Endothelial cell of umbilical vein (primary cell): ENCODE measurements at regions not wholly inside any gene's neighbourhood (a gene's known extent, or its start where the extent isn't known, plus 50 kb on each side); places are given as distances from the start of the nearest gene placed in this dataset.

Experiments
- BruUV-seq: library from RNA; stranded (reverse); fragments of 400-500 nt; replicated peaks from 2 replicates; lab custom pipeline; 2021; lab: Mats Ljungman, UMichigan
- CTCF ChIA-PET: fragments of 300-600, 350-600 bp; sonication (Branson Sonifier 250); formaldehyde crosslinking; loops from one replicate; lab custom pipeline; 2021; ENCODE audit warnings: antibody characterized with exemption, inconsistent platforms; lab: Charles Lee
- POLR2A ChIA-PET: fragments of 300-600, 350-600 bp; sonication (Branson Sonifier 250); formaldehyde crosslinking; loops from one replicate; lab custom pipeline; 2021; ENCODE audit warnings: antibody characterized with exemption, inconsistent platforms; lab: Charles Lee
- DNase-seq: peaks from one replicate; pipeline ENCODE4 v3.0.0-alpha.2; 2011; ENCODE audit warnings: low read depth, low spot score
- FAIRE-seq: peaks from 2 replicates; lab custom pipeline; 2011; peaks lifted over from hg19 to GRCh38; lab: Jason Lieb, UNC
- H2AFZ ChIP-seq: 2 replicates; pipeline ENCODE4 v1.6.0; 2012; ENCODE audit warnings: low read depth, low read length, control low read depth, inconsistent platforms
- H3K27ac ChIP-seq: 2 replicates; pipeline ENCODE4 v1.5.1; 2011; ENCODE audit warnings: low read depth, mild to moderate bottlenecking, control low read depth, low read length, moderate library complexity; ENCODE audit not compliant: insufficient read depth
- H3K27me3 ChIP-seq, 2 experiments: 2 replicates each; pipeline versions ENCODE4 v1.6.0 to v1.6.1; 2011; ENCODE audit warnings: low read length in 2 of 2, mixed read lengths in 1 of 2; ENCODE audit not compliant: control insufficient read depth in 2 of 2, insufficient read depth in 2 of 2
- H3K36me3 ChIP-seq, 2 experiments: 2 replicates in 1 of 2; 3 replicates in 1 of 2; pipeline ENCODE4 v1.5.1; 2011; ENCODE audit warnings: low read length in 2 of 2, mild to moderate bottlenecking in 1 of 2, moderate library complexity in 1 of 2; ENCODE audit not compliant: control insufficient read depth in 2 of 2, insufficient read depth in 2 of 2; ENCODE audit errors: extremely low read depth in 1 of 2
- H3K4me1 ChIP-seq: 3 replicates; pipeline ENCODE4 v1.5.1; 2011; ENCODE audit warnings: mild to moderate bottlenecking, low read length; ENCODE audit not compliant: control insufficient read depth, insufficient read depth; ENCODE audit errors: extremely low read depth
- H3K4me2 ChIP-seq: 2 replicates; pipeline ENCODE4 v1.6.1; 2011; ENCODE audit warnings: low read length, control low read depth, mixed read lengths; ENCODE audit not compliant: insufficient read depth
- H3K4me3 ChIP-seq, 3 experiments: fragments of 200-600 bp in 1 of 3; sonication (generic), shearing (Covaris generic) in 1 of 3; replicated peaks in 1 of 3; 2 replicates each; pipeline ENCODE4 v1.5.1; 2011 to 2016; ENCODE audit warnings: control low read depth in 3 of 3, low read length in 3 of 3, mild to moderate bottlenecking in 2 of 3, inconsistent platforms in 1 of 3, low read depth in 1 of 3, moderate library complexity in 1 of 3; ENCODE audit not compliant: insufficient read depth in 1 of 3
- H3K79me2 ChIP-seq: 2 replicates; pipeline ENCODE4 v1.6.0; 2012; ENCODE audit warnings: low read length, inconsistent platforms; ENCODE audit not compliant: control insufficient read depth, insufficient read depth
- H3K9ac ChIP-seq: replicated peaks from 2 replicates; pipeline ENCODE3; 2011; ENCODE audit warnings: low read length, control low read depth; ENCODE audit not compliant: insufficient read depth; ENCODE audit errors: extremely low read depth
- H3K9me1 ChIP-seq: replicated peaks from 3 replicates; pipeline ENCODE4 v1.6.0; 2011; ENCODE audit warnings: mild to moderate bottlenecking, low read length; ENCODE audit not compliant: control insufficient read depth, insufficient read depth; ENCODE audit errors: extremely low read depth
- H3K9me3 ChIP-seq: replicated peaks from 2 replicates; pipeline ENCODE4 v1.5.1; 2012; ENCODE audit warnings: low read length, inconsistent platforms; ENCODE audit not compliant: control insufficient read depth, insufficient read depth
- H4K20me1 ChIP-seq: replicated peaks from 2 replicates; pipeline ENCODE3; 2011; ENCODE audit warnings: mild to moderate bottlenecking, low read length; ENCODE audit not compliant: control insufficient read depth, insufficient read depth; ENCODE audit errors: extremely low read depth
- CTCF ChIP-seq, 2 donors: IDR thresholded peaks; 1 replicate in 1 of 2; 2 replicates in 1 of 2; pipeline ENCODE4 v1.5.1; 2011; ENCODE audit warnings: low read length in 2 of 2, mild to moderate bottlenecking in 2 of 2, moderate library complexity in 2 of 2, control low read depth in 1 of 2, inconsistent platforms in 1 of 2, low read depth in 1 of 2; ENCODE audit not compliant: insufficient read depth in 1 of 2; ENCODE audit errors: extremely low read depth in 1 of 2
- EZH2 ChIP-seq: IDR thresholded peaks from 2 replicates; pipeline ENCODE4 v1.6.1; 2012; ENCODE audit warnings: borderline replicate concordance, low read depth, mild to moderate bottlenecking, moderate library complexity, low read length, inconsistent platforms; ENCODE audit not compliant: severe bottlenecking
- FOS ChIP-seq: IDR thresholded peaks from 2 replicates; pipeline ENCODE4 v1.6.1; 2011; ENCODE audit warnings: mild to moderate bottlenecking, low read length, moderate library complexity, borderline replicate concordance; ENCODE audit not compliant: insufficient read depth
- GATA2 ChIP-seq: IDR thresholded peaks from 2 replicates; pipeline ENCODE4 v1.7.0; 2011; ENCODE audit warnings: low read depth, mild to moderate bottlenecking, moderate library complexity, mixed read lengths, low read length; ENCODE audit not compliant: insufficient read length, insufficient read depth
- JUN ChIP-seq: IDR thresholded peaks from 2 replicates; pipeline ENCODE4 v1.6.1; 2011; ENCODE audit warnings: borderline replicate concordance, low read depth; ENCODE audit not compliant: insufficient read length, insufficient read depth
- MAX ChIP-seq: IDR thresholded peaks from 2 replicates; pipeline ENCODE4 v1.6.1; 2011; ENCODE audit not compliant: insufficient read depth, insufficient read length
- MYC ChIP-seq: IDR thresholded peaks from one replicate; pipeline ENCODE4 v1.6.1; 2011; ENCODE audit warnings: mild to moderate bottlenecking, low read depth, low read length
- POLR2A ChIP-seq: IDR thresholded peaks from 2 replicates; pipeline ENCODE4 v1.6.1; 2012; ENCODE audit warnings: low read depth, mild to moderate bottlenecking, control low read depth, low read length
- POLR2AphosphoS5 ChIP-seq: IDR thresholded peaks from 2 replicates; pipeline ENCODE4 v1.6.1; 2012; ENCODE audit warnings: low read depth, mild to moderate bottlenecking, control low read depth, low read length, moderate library complexity; ENCODE audit not compliant: insufficient read depth
- dilution Hi-C: fragments of 300-500 bp; cut with MboI; formaldehyde crosslinking; loops from one replicate; pipeline ENCODE4 v1.15.0; 2019; ENCODE audit warnings: low sequenced_read_pairs; ENCODE audit not compliant: extremely low pct_ligation_motif_present
- intact Hi-C: fragments of 100-400 bp; cut with micrococcal nuclease; formaldehyde crosslinking; loops from one replicate; pipeline ENCODE4 v1.10.0; 2022

GRCh38 chr4:63302792-63303191 lies 1106.5 kb downstream of the TECRL start:
- Histone ChIP-seq H3K4me1 (no peaks in the 10 kb centered on the region), H3K4me2 (no peak overlapping the region), H3K27ac (no peak overlapping the region), H3K9me3 (peaks cover 2% of the 10 kb centered on the region), H2AFZ (no peak overlapping the region), H3K9me1 (no peaks in the 10 kb centered on the region), H3K4me3 (no peak overlapping the region), H3K9ac (no peak overlapping the region), H4K20me1 (no peaks in the 10 kb centered on the region), H3K79me2 (no peaks in the 10 kb centered on the region), H3K36me3 (no peaks in the 10 kb centered on the region), H3K27me3 (no peaks in the 10 kb centered on the region)
- TF ChIP-seq MAX (no peak), EZH2 (no peak), JUN (no peak), CTCF (IDR thresholded peaks at IDR 0.05; ENCODE audit: extremely low read depth in 1 of 2, insufficient read depth in 1 of 2, low read depth in 1 of 2, low read length in 2 of 2) (no peak), GATA2 (no peak), POLR2AphosphoS5 (no peak), POLR2A (no peak), FOS (no peak), MYC (no peak)
- dilution Hi-C loops (no loop called here), intact Hi-C loops (no loop called here)
- BruUV-seq: no TSS peak
- ChIA-PET CTCF (no interaction called here), POLR2A (no interaction called here)
- DNase-seq (no peak), FAIRE-seq (no peak)
